ENCODE measurements at regions not wholly inside any gene's neighbourhood (a gene's known extent, or its start where the extent isn't known, plus 50 kb on each side); places are given as distances from the start of the nearest gene placed in this dataset.
"Not testable (repeated sequence)": the region's sequence is repeated elsewhere in the genome, so short reads cannot be mapped to it uniquely, and the experiment has no call there.

- intact Hi-C loops (cut with micrococcal nuclease), result no loop called here
Measured at GRCh38 chr14:76699209-76699938, 61.9 kb upstream of the VASH1 start.

DNA sequence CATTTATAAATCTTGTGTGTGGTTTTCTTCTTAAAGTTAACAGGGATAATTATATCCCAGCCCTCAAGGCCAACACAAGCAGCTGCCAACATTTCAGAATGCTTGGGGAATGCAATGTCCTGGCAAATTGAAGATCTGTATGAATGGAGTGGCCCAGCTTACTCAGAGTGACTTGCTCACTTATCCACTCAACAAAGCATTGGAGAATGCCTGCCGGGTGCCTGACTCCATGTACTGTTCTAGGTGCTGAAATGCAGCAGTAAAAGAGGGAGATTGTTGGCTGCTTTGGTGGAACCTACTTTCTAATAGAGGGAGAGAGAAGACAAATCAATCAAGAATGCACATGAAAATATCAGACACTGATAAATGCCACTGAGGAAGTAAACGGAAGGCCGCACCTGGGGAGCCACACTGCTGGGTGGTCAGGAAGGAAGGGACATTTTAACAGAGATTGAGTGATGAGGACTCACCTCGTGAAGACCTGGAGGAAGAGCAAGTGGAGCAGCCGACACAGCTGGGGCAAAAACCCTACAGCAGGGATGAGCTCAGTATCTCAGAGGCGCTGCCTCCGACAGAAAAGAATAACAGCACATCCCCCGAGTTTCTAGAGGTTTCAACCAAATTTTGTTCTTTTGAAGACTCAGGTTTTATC is 61.2 kb upstream of the VASH1 start:
- intact Hi-C loops (cut with micrococcal nuclease), result no loop called here

DNA sequence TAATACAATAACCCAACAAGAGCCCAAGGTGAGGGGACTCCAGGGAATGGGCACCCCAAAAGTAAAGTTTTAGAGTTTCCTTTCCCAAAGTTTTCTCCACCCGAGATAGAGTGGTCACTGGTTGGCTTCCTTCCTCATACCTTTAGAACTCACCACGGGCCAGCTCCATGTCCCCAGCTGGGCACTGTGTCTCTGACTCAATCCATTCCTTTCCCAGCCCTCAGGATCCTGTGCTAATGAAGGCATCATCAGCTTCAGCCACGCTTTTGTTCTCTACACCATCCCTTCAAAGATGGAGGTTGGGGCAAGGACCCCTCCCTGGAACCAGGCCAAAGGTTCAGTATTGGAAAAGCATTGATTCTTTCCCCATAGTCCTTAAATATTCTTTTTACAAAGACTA is 59.8 kb upstream of the VASH1 start:
- intact Hi-C loops (cut with micrococcal nuclease), result no loop called here

DNA sequence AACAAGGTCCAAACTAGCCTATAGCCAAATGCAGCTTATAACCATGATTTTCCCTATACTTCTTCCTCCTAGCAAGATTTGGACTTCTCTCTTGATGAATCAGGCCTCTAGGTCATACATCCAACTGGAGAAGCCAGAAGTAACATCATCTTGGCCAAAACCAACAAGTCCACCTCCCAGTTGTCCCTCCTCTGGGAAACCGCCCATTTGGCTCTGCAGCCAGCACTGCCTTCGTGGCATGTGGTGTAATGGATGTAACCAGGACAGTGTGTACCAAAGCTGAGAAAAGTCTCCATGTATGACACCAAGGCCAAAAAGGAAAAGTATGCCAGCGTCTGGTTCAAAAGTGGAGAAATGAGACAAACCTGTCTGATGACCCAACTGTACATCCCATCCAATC is 59.3 kb upstream of the VASH1 start:
- intact Hi-C loops (cut with micrococcal nuclease), result no loop called here

DNA sequence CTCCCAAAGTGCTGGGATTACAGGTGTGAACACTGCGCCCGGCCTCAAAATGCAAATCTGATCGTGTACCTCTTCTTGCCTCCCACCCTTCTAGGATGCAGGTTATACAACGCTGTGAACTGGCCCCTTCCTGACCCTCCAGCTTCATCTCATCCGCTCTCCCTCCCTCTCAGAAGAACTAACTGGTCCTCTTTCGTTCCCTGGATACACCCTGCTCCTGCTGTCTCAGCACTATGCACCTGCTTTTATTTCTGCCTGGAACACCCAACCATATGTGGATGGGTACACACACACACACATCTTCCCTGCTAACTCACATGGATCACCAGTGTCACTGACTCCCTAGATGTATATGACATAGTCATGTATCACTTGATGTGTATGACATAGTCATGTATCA is 56.1 kb upstream of the VASH1 start:
- intact Hi-C loops (cut with micrococcal nuclease), result no loop called here

DNA sequence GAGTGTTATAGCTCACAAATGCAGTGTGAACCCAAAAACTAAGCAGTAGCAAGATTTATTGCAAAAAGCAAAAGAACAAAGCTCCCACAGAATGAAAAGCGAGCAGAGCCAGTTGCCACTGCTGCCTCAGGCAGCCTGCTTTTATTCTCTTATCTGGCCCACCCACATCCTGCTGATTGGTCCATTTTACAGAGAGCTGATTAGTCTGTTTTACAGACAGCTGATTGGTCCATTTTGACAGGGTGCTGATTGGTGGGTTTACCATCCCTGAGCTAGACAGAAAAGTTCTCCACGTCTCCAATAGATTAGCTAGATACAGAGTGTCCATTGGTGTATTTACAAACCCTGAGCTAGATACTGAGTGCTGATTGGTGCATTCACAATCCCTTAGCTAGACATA is 55.1 kb upstream of the VASH1 start:
- intact Hi-C loops (cut with micrococcal nuclease), result not testable (repeated sequence)

DNA sequence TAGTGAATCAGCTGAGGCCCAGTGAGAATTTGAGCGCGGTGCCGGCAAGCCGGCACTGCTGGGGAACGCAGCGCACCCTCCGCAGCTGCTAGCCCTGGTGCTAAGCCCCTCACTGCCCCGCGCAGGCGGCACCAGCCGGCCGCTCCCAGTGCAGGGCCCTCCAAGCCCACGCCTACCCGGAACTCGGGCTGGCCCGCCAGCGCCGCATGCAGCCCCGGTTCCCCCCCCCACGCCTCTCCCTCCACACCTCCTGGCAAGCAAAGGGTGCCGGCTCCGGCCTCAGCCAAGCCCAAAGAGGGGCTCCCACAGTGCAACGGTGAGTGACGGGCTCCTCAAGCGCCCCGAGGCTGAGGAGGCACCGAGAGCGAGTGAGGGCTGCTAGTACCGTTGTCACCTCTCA is 54.5 kb upstream of the VASH1 start:
- intact Hi-C loops (cut with micrococcal nuclease), result no loop called here

- intact Hi-C loops (cut with micrococcal nuclease), result no loop called here
Measured at GRCh38 chr14:76708028-76708427, 53.2 kb upstream of the VASH1 start.

DNA sequence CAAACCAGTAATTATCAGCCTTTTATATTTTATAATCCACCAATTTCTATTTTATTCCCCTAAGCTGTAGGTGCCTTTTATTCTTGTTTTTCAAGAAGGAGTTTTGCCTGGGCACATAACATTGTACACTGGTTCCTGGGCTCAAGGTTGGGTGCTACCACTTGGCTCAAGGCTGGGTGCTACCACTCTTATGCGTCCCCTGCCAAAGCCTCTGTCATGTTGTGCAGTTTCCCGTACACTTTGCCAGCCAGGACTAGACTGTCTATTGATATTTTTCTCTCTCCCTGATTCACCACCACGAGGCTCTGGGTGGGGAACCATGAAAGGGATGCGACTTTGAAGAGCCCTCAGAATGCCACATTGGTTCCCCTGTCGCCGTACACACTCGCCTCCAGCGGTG is 52.5 kb upstream of the VASH1 start:
- intact Hi-C loops (cut with micrococcal nuclease), result no loop called here

- intact Hi-C loops (cut with micrococcal nuclease), result loop anchor here (1.0 to 2.0 kb wide), 8 partner anchors 52 to 606 kb away; no protein-coding TSS in a partner anchor
Measured at GRCh38 chr14:76710056-76711010, 50.9 kb upstream of the VASH1 start.

Data from T-helper 1 cell treated with Interleukin-12 subunit alpha and Interleukin-12 subunit beta and Interleukin-4 antibody, amounts not matched to agents 30 ng/mL and 1 ng/mL, for 36 hours (primary cell).